ENCODE measurements at regions not wholly inside any gene's neighbourhood (a gene's known extent, or its start where the extent isn't known, plus 50 kb on each side); places are given as distances from the start of the nearest gene placed in this dataset.

- no peak for DNase-seq (ENCODE audit: low read depth)
Observed at GRCh38 chr7:155885167-155886155, 73.2 kb upstream of the SHH start.

GRCh38 chr7:155884225-155885166 is 72.2 kb upstream of the SHH start:
- DNase-seq (ENCODE audit: low read depth), result no peak

GRCh38 chr7:155883491-155884224 is 71.4 kb upstream of the SHH start:
- no peak for DNase-seq (ENCODE audit: low read depth)

GRCh38 chr7:155882596-155882995 is 70.3 kb upstream of the SHH start:
- DNase-seq (ENCODE audit: low read depth), result no peak

GRCh38 chr7:155881471-155882350 is 69.4 kb upstream of the SHH start:
- DNase-seq (ENCODE audit: low read depth), result no peak

- no peak for DNase-seq (ENCODE audit: low read depth)
Observed at GRCh38 chr7:155880721-155881120, 68.5 kb upstream of the SHH start.

- DNase-seq (ENCODE audit: low read depth), result no peak
Observed at GRCh38 chr7:155879592-155879991, 67.3 kb upstream of the SHH start.

GRCh38 chr7:155878674-155879073 is 66.4 kb upstream of the SHH start:
- no peak for DNase-seq (ENCODE audit: low read depth)

GRCh38 chr7:155878250-155878649 is 66.0 kb upstream of the SHH start:
- no peak for DNase-seq (ENCODE audit: low read depth)

GRCh38 chr7:155877167-155877566 is 64.9 kb upstream of the SHH start:
- no peak for DNase-seq (ENCODE audit: low read depth)

- no peak for DNase-seq (ENCODE audit: low read depth)
Observed at GRCh38 chr7:155874411-155874810, 62.1 kb upstream of the SHH start.

- no peak for DNase-seq (ENCODE audit: low read depth)
Observed at GRCh38 chr7:155874010-155874409, 61.7 kb upstream of the SHH start.

GRCh38 chr7:155872678-155873369 is 60.6 kb upstream of the SHH start:
- DNase-seq (ENCODE audit: low read depth), result no peak

GRCh38 chr7:155871211-155871610 is 58.9 kb upstream of the SHH start:
- DNase-seq (ENCODE audit: low read depth), result no peak

GRCh38 chr7:155870334-155871180 is 58.3 kb upstream of the SHH start:
- DNase-seq (ENCODE audit: low read depth), result no peak

- DNase-seq (ENCODE audit: low read depth), result no peak
Observed at GRCh38 chr7:155869784-155870076, 57.5 kb upstream of the SHH start.

- no peak for DNase-seq (ENCODE audit: low read depth)
Observed at GRCh38 chr7:155868955-155869783, 56.9 kb upstream of the SHH start.

- no peak for DNase-seq (ENCODE audit: low read depth)
Observed at GRCh38 chr7:155867734-155868400, 55.6 kb upstream of the SHH start.
